Panc1 (cell line): ENCODE measurements at regions not wholly inside any gene's neighbourhood (a gene's known extent, or its start where the extent isn't known, plus 50 kb on each side); places are given as distances from the start of the nearest gene placed in this dataset.

Experiments used
- CTCF ChIP-seq: fragments of 450-650 bp; IDR thresholded peaks from 2 replicates; pipeline ENCODE4 v1.5.1; 2017; ENCODE audit warnings: mild to moderate bottlenecking
- POLR2AphosphoS5 ChIP-seq: IDR thresholded peaks from 2 replicates; pipeline ENCODE4 v1.6.1; 2012; ENCODE audit warnings: mild to moderate bottlenecking, low read depth, low read length, moderate library complexity
- SIN3A ChIP-seq: IDR thresholded peaks from 2 replicates; pipeline ENCODE4 v1.6.1; 2012; ENCODE audit warnings: low read depth, mild to moderate bottlenecking, low read length, moderate library complexity, borderline replicate concordance; ENCODE audit not compliant: insufficient read depth
- TCF7L2 ChIP-seq: IDR thresholded peaks from 2 replicates; pipeline ENCODE4 v1.6.1; 2011; ENCODE audit warnings: mild to moderate bottlenecking, low read depth, low read length, inconsistent platforms

- TF ChIP-seq CTCF (no peak), SIN3A (no peak), POLR2AphosphoS5 (no peak), TCF7L2 (no peak)
Observed at GRCh38 chr17:72466606-72467005, 345.8 kb downstream of the SOX9 start.
